K562 (cell line): ENCODE measurements at regions not wholly inside any gene's neighbourhood (a gene's known extent, or its start where the extent isn't known, plus 50 kb on each side); places are given as distances from the start of the nearest gene placed in this dataset.

ENCODE experiments used
- KLF6 ChIP-seq: fragments of 250-450 bp; sonication (Bioruptor Pico); IDR thresholded peaks from 2 replicates; pipeline ENCODE4 v1.4.0; 2020; ENCODE audit warnings: mild to moderate bottlenecking, moderate library complexity, borderline replicate concordance
- MXI1 ChIP-seq: IDR thresholded peaks from 2 replicates; pipeline ENCODE4 v1.6.1; 2011; ENCODE audit warnings: low read depth, mild to moderate bottlenecking, improper control_type of control experiment, low read length
- TBL1XR1 ChIP-seq, 2 experiments: IDR thresholded peaks; 2 replicates each; pipeline ENCODE4 v1.6.1; 2012; ENCODE audit warnings: improper control_type of control experiment in 2 of 2, low read length in 2 of 2, mild to moderate bottlenecking in 1 of 2
- TEAD1 ChIP-seq, 2 experiments: fragments of 450-650 bp in 1 of 2; sonication (generic) in 1 of 2; formaldehyde crosslinking; IDR thresholded peaks; 2 replicates each; pipeline versions ENCODE4 v1.4.0 to v1.8.0; 2020 to 2022; ENCODE audit warnings: mild to moderate bottlenecking in 2 of 2, missing genetic modification reagents in 1 of 2
- ZNF133 ChIP-seq: fragments of 250-450 bp; sonication (Bioruptor Pico); IDR thresholded peaks from 2 replicates; pipeline ENCODE4 v1.4.0; 2020; ENCODE audit warnings: mild to moderate bottlenecking
- ZNF274 ChIP-seq: IDR thresholded peaks from 2 replicates; pipeline ENCODE4 v1.6.1; 2011; ENCODE audit warnings: low read depth, mild to moderate bottlenecking, low read length, moderate library complexity, borderline replicate concordance

- TF ChIP-seq ZNF133 (CRISPR knock-in tag): no peak
- TF ChIP-seq KLF6: no peak
- TF ChIP-seq TBL1XR1 (IDR thresholded peaks at IDR 0.05; ENCODE audit: low read length in 2 of 2): no peak
- no peak for TF ChIP-seq TEAD1 (CRISPR knock-in tag; IDR thresholded peaks at IDR 0.05)
- no peak for TF ChIP-seq ZNF274
- TF ChIP-seq MXI1: no peak
Measured at GRCh38 chr2:228503731-228504130, 322.2 kb upstream of the SPHKAP start.
